IPS-NIHi11 (cell line): ENCODE measurements at regions not wholly inside any gene's neighbourhood (a gene's known extent, or its start where the extent isn't known, plus 50 kb on each side); places are given as distances from the start of the nearest gene placed in this dataset.
"Not testable (repeated sequence)": the region's sequence is repeated elsewhere in the genome, so short reads cannot be mapped to it uniquely, and the experiment has no call there.

ENCODE experiments used
- DNase-seq: peaks from one replicate; pipeline ENCODE4 v3.0.0; 2012; ENCODE audit warnings: mixed read lengths, low spot score

DNA sequence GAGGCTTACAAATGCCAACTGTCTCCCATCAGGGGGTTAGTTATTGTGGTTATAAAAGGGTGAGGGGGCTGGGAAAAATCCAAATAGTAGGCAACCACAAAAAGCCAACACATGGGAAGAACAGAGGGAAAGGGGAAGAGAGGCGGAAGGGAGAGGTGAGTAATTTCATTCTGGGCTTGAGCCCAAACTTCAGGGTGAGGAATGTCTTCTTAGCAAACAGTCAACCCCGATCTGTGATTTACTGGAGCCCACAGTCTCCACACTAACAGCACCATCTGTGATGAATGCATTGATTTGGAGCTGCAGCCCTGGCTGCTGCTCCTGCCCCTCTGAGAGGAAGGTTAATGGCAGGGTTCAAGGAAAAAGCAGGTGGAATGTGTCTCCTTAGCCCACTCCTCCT lies 162.2 kb upstream of the GPR101 start:
- DNase-seq = no peak

DNA sequence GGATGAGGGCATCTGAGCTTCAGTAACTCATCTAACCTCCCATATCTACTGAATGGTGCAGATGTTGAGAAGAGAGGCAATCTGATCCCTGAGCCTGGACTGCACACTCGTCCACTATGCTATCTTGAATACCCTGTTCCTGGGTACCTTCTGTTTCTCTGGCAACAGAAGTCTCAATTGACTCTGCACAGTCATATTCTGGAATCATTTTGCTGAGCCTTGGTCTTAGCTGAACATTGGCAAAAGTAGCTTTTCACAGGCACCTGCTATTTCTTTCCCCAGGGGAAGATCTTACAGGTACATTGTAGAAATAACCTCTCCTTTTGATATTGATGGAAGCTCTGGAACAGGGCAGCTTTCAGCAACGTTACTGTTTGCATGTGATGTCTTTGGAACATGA lies 161.5 kb upstream of the GPR101 start:
- no peak for DNase-seq

DNA sequence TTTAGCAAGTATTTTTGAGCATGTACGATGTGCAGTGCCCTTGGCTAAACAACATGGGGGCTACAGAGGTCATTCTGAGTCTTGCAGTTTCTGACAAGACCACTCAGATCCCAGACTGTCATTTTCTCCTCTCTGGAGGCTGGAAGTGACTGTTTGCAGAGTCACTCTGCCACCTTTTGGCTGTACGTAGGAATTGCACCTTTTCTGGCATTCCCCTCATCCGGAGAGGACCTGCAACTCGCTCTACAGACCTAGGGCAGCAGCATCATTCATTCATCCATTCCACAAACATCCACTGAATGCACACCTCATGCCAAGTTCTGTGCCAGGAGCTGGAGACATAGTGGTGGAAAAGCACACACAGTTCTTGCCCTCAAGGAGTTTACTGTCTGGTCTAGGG lies 160.4 kb upstream of the GPR101 start:
- DNase-seq = peak; percentile 33

DNA sequence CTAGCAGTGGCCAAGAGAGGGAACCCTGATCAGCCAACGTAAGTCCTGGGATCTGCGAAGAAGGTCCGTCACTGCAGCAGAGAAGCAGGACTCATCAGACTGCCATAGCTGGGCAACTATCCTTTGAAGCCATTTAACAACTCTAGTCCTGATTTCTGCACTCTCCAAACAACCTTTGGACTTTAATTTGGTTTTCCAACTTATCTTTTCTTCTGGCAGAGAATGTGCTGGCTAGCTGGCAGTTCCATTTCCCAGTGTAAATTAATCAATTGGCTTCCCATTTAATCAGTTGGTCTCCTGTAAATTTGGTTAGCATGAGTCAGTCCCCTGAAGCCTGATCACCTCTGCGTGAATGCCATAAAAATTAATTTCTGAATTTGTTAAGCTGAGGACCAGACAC lies 153.7 kb upstream of the GPR101 start:
- no peak for DNase-seq

DNA sequence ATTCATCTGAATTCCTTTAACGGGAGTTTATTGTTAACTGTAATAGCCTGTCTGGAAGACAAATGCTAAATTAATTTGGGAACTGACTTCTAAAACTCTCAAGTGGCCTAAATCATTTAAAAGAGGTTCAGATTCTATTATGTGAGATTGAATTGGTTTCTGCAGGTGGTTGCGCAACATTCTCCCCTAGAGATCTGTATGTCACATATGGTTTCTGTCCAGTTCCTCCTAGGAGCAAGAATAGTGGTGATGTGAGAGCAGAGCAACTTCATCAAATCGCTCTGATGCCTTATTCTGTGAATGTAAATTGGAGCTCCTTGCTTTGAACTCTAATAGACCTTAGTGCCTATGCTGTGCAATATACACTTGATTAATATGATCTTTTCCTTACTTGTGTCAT lies 144.6 kb upstream of the GPR101 start:
- no peak for DNase-seq

DNA sequence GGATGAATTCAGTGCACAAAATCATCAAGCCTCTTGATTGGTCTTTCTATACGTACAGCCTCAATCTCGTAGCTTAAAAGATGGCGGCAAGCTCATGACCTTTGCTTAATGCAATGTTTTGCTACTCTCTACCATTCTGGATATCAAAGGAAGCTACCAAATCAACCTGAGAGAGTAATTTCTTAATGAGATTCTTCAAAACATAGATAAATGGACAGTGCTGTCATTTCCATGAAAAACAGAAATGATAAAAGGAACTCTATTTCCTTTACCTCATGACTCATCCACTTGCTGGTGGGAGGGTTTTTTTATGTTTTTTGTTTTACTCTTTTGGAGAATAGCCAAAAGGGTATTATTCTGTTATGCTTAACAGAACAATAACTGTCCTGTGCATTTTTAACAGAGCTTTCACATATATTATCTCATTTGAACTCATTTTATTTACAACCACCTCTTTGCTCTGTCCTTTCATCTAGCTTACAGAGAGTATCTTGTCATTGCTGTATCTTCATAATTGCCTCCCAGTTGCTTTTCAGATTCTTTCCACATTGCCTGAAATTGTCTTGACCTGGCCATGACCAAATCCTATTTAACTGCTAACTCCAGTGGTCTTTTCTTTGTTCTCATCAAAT lies 138.6 kb upstream of the GPR101 start:
- DNase-seq = no peak

DNA sequence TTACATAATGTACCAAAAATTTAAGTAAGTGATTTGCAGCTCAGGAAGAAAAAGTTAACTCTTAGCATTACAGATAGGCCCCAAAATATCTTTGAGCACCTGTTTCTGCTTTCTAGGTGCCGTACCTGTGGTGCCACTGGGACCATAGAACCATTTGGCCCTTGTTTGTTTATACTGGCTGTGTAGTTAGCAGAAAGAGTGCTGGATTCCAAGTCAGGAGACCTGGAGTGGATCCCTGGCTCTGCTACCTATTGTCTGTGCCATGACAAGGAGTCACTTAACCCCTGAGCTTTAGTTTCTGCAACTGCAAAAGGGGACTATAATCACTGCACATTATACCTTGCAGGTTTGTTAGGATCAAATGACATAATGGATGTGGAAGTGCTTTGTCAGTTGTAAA lies 137.8 kb upstream of the GPR101 start:
- no peak for DNase-seq

DNA sequence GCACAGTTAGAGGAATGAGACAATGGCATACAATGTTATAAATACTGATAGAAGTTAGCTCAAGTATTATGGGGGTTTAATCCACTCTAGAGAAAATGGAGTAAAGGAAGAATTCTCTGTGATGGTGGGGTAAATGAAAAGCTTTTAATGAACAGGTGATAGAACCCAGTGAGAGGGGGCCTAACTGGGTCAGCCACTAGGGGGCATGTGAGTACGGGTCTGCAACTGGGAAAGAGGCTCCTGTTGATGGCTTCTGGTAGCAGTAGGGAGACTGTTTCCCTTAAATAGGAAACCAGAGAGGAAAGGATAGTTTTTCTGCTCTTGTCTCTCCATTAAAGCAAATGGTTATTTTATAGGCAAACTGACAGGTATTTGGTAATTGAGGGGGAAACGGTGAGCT lies 132.8 kb upstream of the GPR101 start:
- peak; percentile 39 for DNase-seq

DNA sequence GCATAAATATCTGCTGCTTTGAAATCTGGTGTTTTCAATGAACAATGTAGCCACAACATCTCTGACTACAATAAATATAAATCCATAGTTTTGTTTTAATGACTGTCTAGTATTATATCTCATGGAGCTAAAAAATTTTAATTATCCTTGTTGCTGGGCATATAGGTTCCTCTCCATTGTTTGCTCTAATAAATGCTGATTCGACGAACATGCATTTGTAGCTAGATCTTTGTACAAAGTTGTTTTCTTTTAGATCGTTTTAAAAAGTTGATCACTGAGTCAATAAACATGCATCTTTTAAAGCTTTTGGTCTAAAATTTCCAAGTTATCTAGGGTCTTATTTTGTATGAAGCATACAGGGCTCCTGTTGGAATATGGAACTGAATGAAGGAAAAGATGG lies 130.5 kb upstream of the GPR101 start:
- DNase-seq = no peak

DNA sequence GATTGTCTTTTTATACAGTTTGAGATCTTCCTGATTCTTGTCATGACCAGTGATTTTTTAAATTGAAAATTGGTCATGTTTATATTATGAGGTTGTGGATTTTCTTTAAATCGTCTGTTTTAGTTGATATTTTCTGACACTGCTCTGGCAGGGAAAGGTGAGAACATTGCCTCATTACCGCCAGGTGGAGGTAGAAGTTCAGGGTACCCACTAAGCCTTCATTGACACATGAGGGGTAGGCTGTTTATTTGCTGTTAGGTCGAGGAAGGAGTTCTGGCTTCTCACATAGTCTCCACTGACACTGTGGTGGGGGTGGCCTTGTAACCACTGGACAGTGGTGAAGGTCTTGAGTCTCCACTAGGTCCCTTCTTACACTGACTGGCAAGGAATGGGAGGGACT lies 117.6 kb upstream of the GPR101 start:
- peak; percentile 10 for DNase-seq

DNA sequence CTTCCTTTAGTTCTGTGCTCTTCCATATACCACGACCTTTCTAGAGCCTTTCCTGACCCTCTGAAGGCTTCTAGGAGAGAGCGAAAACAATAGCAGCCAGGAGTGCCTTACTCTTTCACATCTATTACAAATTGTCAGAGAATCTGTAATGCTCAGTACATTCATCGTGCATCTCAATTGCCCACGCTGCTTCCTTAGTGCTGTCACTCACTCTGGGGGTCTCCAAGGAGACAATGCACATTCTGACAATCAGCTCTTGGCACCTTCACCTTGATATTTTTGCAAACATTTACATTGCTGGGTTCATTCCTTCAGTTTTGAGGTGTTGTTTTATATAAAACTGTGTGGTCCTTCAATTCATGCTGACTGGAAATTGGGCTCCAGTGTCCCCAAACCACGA lies 110.1 kb upstream of the GPR101 start:
- no peak for DNase-seq

DNA sequence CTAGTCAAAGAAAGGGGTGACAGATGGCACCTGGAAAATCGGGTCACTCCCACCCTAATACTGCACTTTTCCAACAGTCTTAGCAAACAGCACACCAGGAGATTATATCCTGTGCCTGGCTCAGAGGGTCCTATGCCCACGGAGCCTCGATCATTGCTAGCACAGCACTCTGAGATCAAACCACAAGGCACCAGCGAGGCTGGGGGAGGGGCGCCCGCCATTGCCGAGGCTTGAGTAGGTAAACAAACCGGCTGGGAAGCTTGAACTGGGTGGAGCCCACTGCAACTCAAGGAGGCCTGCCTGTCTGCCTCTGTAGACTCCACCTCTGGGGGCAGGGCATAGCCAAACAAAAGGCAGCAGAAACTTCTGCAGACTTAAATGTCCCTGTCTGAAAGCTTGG lies 88.9 kb upstream of the GPR101 start:
- DNase-seq = not testable (repeated sequence)

DNA sequence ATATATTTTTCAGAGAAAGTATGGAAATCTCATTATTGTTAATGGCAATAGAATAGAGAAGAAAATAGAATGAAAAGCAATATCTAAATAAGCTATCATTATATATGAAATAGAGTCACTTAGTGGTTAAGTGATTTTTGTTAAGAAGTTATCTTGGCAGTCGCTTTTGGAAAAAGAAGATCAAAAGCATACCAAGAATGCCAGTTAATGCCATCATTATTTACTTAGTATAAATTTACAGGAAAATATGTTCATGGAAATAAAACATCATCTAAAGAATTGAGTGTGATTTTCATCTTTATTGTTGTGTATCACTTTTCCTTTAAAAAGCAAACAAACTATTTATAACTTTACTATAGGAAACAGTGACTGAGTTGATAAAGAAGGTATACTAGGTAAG lies 85.3 kb upstream of the GPR101 start:
- no peak for DNase-seq

DNA sequence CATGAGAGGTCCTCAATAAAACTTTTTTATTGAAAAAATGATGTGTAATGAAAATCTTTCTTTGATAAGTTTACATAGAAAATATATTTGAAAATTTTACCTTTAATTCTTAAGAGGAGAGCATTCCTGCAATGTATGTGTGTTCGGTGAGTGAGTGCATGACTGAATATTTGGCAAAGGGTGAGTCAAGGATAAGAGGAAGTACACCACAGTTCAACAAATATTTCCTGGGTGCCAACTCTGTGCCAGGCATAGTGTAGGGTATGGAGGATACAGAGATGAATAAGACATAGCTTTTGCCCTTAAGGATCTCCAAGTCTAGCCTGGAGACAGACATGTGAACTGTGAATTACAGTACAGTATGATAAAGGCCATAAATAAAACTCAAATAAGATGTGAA lies 84.7 kb upstream of the GPR101 start:
- no peak for DNase-seq

DNA sequence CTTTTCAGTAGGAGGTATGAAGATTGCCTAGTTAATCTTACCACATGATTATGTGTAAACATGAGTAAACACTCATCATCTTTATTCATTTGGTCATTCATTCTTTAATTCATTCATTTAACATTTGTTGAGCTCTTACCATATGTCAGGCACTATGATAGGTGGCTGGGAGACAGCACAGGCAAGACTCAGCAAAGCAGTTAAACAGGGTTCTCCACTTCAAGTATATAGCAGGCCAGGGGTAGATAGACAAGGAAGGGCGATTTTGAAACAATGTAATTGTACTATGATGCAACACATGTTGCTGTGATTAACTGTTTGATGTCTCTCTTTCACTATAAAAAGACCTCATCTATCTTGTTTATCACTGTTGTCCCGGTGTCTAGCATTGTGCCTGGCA lies 84.3 kb upstream of the GPR101 start:
- no peak for DNase-seq

DNA sequence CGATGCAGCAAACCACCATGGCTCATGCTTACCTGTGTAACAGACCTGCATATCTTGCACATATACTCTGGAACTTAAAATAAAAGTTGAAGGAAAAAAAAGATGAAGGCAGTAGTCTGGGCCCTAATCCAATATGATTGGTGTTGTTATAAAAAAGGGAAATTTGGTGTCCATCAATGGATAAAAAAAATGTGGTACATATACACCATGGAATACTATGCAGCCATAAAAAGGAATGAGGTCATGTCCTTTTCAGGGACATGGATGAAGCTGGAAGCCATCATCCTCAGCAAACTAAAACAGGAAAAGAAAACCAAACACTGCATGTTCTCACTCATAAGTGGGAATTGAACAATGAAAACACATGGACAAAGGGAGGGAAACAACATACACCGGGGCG lies 74.1 kb upstream of the GPR101 start:
- not testable (repeated sequence) for DNase-seq

DNA sequence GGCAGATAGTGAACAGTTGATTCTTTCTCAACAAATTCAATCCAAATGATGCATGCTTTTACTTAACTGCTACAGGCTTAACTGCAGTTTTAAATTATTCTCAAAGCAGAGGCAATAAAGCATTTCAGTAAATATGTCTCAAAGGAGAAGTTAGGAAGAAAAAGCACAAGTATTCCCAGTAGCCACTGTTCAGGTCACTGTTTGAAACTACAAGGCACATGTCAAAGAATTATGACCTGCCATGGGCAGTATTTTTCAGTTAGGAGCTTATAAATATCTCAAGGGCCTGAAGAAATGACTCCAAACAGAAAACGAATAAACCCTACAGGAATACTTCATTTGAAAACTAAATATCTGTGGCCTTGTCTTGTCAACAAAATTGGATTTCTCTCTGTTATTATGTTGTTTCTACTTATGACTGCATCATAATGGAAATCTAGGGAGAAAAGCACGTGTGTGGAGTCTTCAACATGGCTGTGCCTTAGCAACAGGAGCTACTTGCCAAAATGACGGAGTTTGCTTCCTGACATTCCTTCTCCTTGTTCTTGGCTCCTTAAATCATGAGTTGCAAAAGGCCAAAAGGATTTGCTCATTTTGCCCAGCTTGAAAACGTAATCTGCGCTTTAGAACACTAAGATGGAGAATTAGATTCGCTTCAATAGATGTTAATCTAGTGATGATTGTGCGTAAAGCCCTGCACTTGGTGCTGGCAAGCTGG lies 67.6 kb upstream of the GPR101 start:
- DNase-seq = no peak
